Omental fat pad (tissue), 3 donors: ENCODE measurements at regions not wholly inside any gene's neighbourhood (a gene's known extent, or its start where the extent isn't known, plus 50 kb on each side); places are given as distances from the start of the nearest gene placed in this dataset.
"Not testable (repeated sequence)": the region's sequence is repeated elsewhere in the genome, so short reads cannot be mapped to it uniquely, and the experiment has no call there.

Source experiments
- ATAC-seq: fragments of 150-250 bp; one replicate; pipeline ENCODE4 v1.9.1; 2016; ENCODE audit warnings: mild to moderate bottlenecking, moderate library complexity; ENCODE audit not compliant: low FRiP score
- DNase-seq: peaks from one replicate; pipeline ENCODE4 v3.0.0-alpha.2; 2019; ENCODE audit warnings: low spot score
- TF ChIP-seq, protein P1 (sequence below), 3 donors: fragments of 450-650 bp; IDR thresholded peaks; one replicate each; pipeline ENCODE4 v1.5.1; 2016 to 2017; ENCODE audit warnings: antibody characterized with exemption in 3 of 3, mild to moderate bottlenecking in 3 of 3, moderate library complexity in 2 of 3

DNA sequence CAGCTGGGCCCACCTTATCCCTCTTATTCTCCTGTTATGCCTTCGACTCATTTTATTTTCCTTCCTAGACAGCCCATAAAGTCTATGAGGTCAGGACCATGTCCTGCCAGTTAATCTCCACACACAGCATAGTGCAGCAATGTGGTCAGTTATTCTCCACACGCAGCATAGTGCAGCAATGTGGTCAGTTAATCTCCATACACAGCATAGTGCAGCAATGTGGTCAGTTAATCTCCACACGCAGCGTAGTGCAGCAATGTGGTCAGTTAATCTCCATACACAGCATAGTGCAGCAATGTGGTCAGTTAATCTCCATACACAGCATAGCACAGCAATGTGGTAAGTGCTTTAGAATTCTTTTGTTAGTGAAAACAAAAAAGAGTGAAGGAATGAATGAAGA lies 77.8 kb downstream of the TEX36 start:
- DNase-seq, result no peak
- ATAC-seq, result no peak

DNA sequence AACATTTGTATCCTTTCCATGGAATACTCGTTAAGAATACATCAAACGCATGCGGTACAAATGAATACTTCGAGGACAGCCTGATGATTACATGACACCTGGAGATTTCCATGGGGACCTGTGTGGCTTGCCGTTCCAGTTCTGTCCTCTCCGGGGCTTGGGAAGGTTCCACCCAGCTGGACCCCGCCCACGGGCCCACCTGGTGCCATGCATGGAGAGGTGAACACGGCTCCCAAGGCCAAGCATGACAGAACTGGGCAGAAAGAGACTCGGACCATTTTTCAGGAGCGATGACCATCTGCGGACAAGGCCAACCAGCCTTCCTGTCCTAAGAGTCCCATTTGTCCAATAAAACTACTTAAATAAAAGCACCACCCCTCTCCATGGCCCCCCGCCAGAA lies 80.1 kb downstream of the TEX36 start:
- TF ChIP-seq, protein P1, sequence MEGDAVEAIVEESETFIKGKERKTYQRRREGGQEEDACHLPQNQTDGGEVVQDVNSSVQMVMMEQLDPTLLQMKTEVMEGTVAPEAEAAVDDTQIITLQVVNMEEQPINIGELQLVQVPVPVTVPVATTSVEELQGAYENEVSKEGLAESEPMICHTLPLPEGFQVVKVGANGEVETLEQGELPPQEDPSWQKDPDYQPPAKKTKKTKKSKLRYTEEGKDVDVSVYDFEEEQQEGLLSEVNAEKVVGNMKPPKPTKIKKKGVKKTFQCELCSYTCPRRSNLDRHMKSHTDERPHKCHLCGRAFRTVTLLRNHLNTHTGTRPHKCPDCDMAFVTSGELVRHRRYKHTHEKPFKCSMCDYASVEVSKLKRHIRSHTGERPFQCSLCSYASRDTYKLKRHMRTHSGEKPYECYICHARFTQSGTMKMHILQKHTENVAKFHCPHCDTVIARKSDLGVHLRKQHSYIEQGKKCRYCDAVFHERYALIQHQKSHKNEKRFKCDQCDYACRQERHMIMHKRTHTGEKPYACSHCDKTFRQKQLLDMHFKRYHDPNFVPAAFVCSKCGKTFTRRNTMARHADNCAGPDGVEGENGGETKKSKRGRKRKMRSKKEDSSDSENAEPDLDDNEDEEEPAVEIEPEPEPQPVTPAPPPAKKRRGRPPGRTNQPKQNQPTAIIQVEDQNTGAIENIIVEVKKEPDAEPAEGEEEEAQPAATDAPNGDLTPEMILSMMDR (IDR thresholded peaks at IDR 0.05), result no peak
- ATAC-seq (no peak), DNase-seq (no peak)

More for the DNA sequence above, 77.8 kb downstream of the TEX36 start:
- TF ChIP-seq, protein P1 (IDR thresholded peaks at IDR 0.05), result no peak

DNA sequence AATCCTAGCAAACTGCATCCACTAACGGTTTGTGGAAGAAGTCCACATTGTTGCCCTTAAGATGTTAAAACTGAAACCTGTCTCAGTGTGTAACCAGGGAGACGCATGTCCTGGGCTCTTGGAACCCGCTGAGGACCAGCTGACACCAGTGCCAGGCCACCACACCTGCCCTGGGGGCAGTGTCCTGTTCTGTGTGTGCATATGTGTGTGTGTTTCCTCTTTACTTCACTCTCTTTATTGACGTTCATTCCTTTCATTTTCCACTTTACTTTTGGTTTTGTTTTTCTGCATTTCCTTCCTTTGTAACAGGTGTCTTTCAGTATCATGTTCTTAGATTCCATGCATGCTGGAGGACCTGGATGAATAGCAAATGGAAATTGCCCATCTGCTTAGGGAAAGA lies 83.8 kb downstream of the TEX36 start:
- DNase-seq (no peak), ATAC-seq (no peak)
- TF ChIP-seq, protein P1 (IDR thresholded peaks at IDR 0.05), result no peak

DNA sequence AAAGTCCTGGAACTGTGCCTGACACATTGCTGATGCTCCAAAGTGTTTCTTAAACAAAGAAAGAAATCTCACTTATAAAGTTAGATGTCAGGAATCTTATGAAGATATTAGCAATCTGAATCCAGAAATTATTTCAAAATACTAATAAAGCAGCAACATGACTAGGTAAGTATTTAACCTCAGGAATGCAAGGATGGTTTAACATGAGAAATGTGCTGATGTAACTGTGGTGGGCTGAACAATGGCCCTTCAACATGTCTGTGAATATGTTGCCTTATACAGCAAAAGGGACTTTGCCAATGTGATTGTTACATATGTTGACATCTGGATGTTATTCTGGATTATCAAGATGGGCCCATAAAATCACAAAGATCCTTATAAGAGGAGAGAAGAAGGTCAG lies 87.1 kb downstream of the TEX36 start:
- TF ChIP-seq, protein P1 (IDR thresholded peaks at IDR 0.05), result no peak
- DNase-seq, result no peak
- no peak for ATAC-seq

DNA sequence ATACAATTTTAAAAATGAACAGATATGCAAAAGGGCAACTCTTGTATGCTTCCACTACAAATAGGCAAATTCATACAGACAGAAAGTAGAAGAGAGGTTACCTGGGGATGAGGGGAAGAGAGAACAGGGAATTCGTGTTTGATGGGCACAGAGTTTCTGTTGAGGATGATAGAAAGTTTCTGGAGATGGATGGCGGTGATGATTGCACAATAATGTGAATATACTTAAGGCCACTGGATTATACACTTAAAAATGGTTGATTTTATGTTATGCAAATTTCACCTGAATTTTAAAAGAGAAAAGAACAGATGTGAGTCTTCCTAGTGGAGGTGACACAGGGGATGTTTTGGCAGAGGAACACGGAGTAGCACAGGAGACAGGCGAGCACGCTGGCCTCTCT lies 89.3 kb downstream of the TEX36 start:
- ATAC-seq (no peak), DNase-seq (no peak)
- TF ChIP-seq, protein P1 (IDR thresholded peaks at IDR 0.05), result no peak

DNA sequence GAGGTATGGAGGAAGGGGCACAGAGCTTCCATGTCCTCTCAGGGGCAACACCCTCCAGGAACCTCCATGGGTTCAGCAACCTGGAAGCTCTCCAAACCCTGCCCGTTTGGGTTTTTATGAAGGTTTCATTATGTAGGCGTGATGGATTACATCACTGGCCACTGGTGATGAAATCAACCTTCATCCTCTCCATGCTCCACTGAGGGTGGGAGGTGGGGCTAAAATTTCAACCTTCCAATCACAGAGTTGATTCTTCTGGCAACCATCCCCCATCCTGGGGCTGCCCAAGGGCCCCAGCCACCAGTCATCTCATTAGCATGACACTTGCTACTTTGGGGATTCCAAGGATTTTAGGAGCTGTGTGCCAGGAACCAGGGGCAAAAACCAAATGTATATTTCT lies 90.1 kb downstream of the TEX36 start:
- DNase-seq, result no peak
- TF ChIP-seq, protein P1 (IDR thresholded peaks at IDR 0.05), result no peak
- no peak for ATAC-seq

DNA sequence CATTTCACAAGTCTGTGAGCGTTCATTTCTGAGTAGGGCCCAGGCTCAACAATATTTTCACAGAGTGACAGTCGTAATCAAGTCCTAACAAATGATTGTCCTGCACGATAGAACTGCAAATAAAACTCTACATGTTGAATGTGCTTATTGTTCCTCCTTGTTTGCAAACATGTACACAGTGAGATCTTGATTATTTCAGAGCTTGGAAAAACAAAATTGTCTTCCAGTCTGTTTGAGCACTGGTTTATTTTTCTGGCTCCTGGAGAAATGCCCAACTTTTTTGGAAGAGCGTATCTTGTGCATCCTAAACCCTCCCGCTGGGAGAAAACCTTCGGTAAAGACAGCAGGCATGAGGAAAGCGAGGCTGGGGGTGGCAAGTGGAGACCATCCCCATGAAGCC lies 91.1 kb downstream of the TEX36 start:
- no peak for DNase-seq
- no peak for ATAC-seq

DNA sequence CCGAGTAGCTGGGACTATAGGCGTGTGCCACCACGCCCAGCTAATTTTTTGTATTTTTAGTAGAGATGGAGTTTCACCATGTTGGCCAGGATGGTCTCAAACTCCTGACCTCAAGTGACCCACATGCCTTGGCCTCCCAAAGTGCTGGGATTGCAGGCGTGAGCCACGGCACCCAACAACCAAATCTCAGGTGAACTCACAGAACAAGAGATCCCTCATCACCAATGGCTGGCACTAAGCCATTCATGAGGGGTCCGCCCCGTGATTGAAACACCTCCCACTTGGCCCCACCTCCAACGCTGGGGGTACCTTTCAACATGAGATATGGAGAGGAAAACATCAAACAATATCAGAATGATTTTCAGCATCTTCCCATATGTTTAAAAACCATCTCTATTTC lies 94.2 kb downstream of the TEX36 start:
- DNase-seq, ATAC-seq: not testable (repeated sequence)

More for the DNA sequence above, 91.1 kb downstream of the TEX36 start:
- TF ChIP-seq, protein P1 (IDR thresholded peaks at IDR 0.05), result no peak
